Spinal cord (tissue), 1 donor: ENCODE measurements at regions not wholly inside any gene's neighbourhood (a gene's known extent, or its start where the extent isn't known, plus 50 kb on each side); places are given as distances from the start of the nearest gene placed in this dataset. TPM values are rescaled to one million over a fixed set of nuclear protein-coding genes. Genes with fewer than 3 reads are reported as not detected.

ENCODE experiments used
- small RNA-seq: library from RNA; depleted of rRNA; stranded (forward); fragments of <200 nt; gene quantifications from one replicate; pipeline ENCODE3, GENCODE V24; 2014; ENCODE audit warnings: low replicate concordance

Small RNAs in the stretch of these regions (small RNA-seq; reads per million reads assigned to genes)
- not detected for gene RF00019
